ENCODE measurements at regions not wholly inside any gene's neighbourhood (a gene's known extent, or its start where the extent isn't known, plus 50 kb on each side); places are given as distances from the start of the nearest gene placed in this dataset.

- no peak overlapping the region for H3K4me3 ChIP-seq (ENCODE audit: low read length, poor library complexity, severe bottlenecking)
- no peaks in the 10 kb centered on the region for H3K27me3 ChIP-seq (ENCODE audit: insufficient read depth, low read length, poor library complexity, severe bottlenecking)
- H3K9me2 ChIP-seq (replicated peaks; ENCODE audit: low read depth, low read length): no peaks in the 10 kb centered on the region
- no peak overlapping the region for H3K9ac ChIP-seq (ENCODE audit: low read depth, low read length, poor library complexity, severe bottlenecking)
- no peaks in the 10 kb centered on the region for H3K36me3 ChIP-seq (ENCODE audit: insufficient read depth, low read length)
- no peaks in the 10 kb centered on the region for H3K4me1 ChIP-seq (ENCODE audit: insufficient read depth, low read length, poor library complexity, severe bottlenecking)
- H2AFZ ChIP-seq (ENCODE audit: low read length): no peak overlapping the region
- H3K79me2 ChIP-seq (ENCODE audit: insufficient read depth, low read length): no peaks in the 10 kb centered on the region
- no peaks in the 10 kb centered on the region for H3K9me3 ChIP-seq (ENCODE audit: insufficient read depth, low read depth, low read length)
- TF ChIP-seq EZH2phosphoT487 (IDR thresholded peaks at IDR 0.05; ENCODE audit: borderline replicate concordance): no peak
- TF ChIP-seq, protein P1, sequence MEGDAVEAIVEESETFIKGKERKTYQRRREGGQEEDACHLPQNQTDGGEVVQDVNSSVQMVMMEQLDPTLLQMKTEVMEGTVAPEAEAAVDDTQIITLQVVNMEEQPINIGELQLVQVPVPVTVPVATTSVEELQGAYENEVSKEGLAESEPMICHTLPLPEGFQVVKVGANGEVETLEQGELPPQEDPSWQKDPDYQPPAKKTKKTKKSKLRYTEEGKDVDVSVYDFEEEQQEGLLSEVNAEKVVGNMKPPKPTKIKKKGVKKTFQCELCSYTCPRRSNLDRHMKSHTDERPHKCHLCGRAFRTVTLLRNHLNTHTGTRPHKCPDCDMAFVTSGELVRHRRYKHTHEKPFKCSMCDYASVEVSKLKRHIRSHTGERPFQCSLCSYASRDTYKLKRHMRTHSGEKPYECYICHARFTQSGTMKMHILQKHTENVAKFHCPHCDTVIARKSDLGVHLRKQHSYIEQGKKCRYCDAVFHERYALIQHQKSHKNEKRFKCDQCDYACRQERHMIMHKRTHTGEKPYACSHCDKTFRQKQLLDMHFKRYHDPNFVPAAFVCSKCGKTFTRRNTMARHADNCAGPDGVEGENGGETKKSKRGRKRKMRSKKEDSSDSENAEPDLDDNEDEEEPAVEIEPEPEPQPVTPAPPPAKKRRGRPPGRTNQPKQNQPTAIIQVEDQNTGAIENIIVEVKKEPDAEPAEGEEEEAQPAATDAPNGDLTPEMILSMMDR (conservative IDR thresholded peaks at IDR 0.05; ENCODE audit: low read length): no peak
- H3K4me2 ChIP-seq (ENCODE audit: low read depth, low read length, poor library complexity, severe bottlenecking): no peak overlapping the region
- no peaks in the 10 kb centered on the region for H4K20me1 ChIP-seq (ENCODE audit: insufficient read depth, low read length, poor library complexity, severe bottlenecking)
- no peaks in the 10 kb centered on the region for H3F3A ChIP-seq (ENCODE audit: low read depth)
Observed at GRCh38 chr1:95854457-95854856, 620.4 kb downstream of the RWDD3 start.

DNA sequence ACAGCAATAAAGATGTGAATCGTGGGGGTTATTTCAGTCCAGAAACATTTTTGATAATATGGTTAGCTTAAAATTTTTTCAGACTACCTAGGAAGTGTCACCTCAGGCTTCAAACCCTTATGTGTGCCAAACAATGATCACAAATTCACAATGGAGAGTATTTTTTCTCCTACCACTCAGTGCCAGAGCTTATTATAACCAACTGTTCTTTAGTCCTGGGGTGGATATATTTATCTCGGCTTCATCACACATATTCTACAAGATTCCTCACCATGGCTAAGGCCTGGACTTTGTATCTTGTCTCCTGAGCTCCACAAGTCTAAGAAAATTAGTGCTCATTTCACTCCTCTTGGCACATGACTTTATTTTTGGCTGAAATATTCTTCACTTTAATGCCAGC is 629.1 kb downstream of the RWDD3 start:
- Histone ChIP-seq H3K4me1 (ENCODE audit: insufficient read depth, low read length, poor library complexity, severe bottlenecking) (no peaks in the 10 kb centered on the region), H3K9me3 (ENCODE audit: insufficient read depth, low read depth, low read length) (no peaks in the 10 kb centered on the region), H3K4me2 (ENCODE audit: low read depth, low read length, poor library complexity, severe bottlenecking) (no peak overlapping the region), H3K79me2 (ENCODE audit: insufficient read depth, low read length) (no peaks in the 10 kb centered on the region), H3K36me3 (ENCODE audit: insufficient read depth, low read length) (no peaks in the 10 kb centered on the region), H3K9ac (ENCODE audit: low read depth, low read length, poor library complexity, severe bottlenecking) (no peak overlapping the region), H3K9me2 (replicated peaks; ENCODE audit: low read depth, low read length) (no peaks in the 10 kb centered on the region), H4K20me1 (ENCODE audit: insufficient read depth, low read length, poor library complexity, severe bottlenecking) (no peaks in the 10 kb centered on the region), H3F3A (ENCODE audit: low read depth) (no peaks in the 10 kb centered on the region), H3K4me3 (ENCODE audit: low read length, poor library complexity, severe bottlenecking) (no peak overlapping the region), H3K27me3 (ENCODE audit: insufficient read depth, low read length, poor library complexity, severe bottlenecking) (no peaks in the 10 kb centered on the region), H2AFZ (ENCODE audit: low read length) (no peak overlapping the region)
- no peak for TF ChIP-seq EZH2phosphoT487 (IDR thresholded peaks at IDR 0.05; ENCODE audit: borderline replicate concordance)
- TF ChIP-seq, protein P1 (conservative IDR thresholded peaks at IDR 0.05; ENCODE audit: low read length): no peak

GRCh38 chr1:95865769-95866168 is 631.8 kb downstream of the RWDD3 start:
- no peaks in the 10 kb centered on the region for H3F3A ChIP-seq (ENCODE audit: low read depth)
- no peak for TF ChIP-seq EZH2phosphoT487 (IDR thresholded peaks at IDR 0.05; ENCODE audit: borderline replicate concordance)
- TF ChIP-seq, protein P1 (conservative IDR thresholded peaks at IDR 0.05; ENCODE audit: low read length): no peak
- no peak overlapping the region for H2AFZ ChIP-seq (ENCODE audit: low read length)
- no peaks in the 10 kb centered on the region for H3K27me3 ChIP-seq (ENCODE audit: insufficient read depth, low read length, poor library complexity, severe bottlenecking)
- no peak overlapping the region for H3K4me2 ChIP-seq (ENCODE audit: low read depth, low read length, poor library complexity, severe bottlenecking)
- H3K9me3 ChIP-seq (ENCODE audit: insufficient read depth, low read depth, low read length): no peaks in the 10 kb centered on the region
- H3K4me3 ChIP-seq (ENCODE audit: low read length, poor library complexity, severe bottlenecking): no peak overlapping the region
- H3K9me2 ChIP-seq (replicated peaks; ENCODE audit: low read depth, low read length): no peaks in the 10 kb centered on the region
- no peak overlapping the region for H3K9ac ChIP-seq (ENCODE audit: low read depth, low read length, poor library complexity, severe bottlenecking)
- no peaks in the 10 kb centered on the region for H3K36me3 ChIP-seq (ENCODE audit: insufficient read depth, low read length)
- H3K4me1 ChIP-seq (ENCODE audit: insufficient read depth, low read length, poor library complexity, severe bottlenecking): no peaks in the 10 kb centered on the region
- no peaks in the 10 kb centered on the region for H4K20me1 ChIP-seq (ENCODE audit: insufficient read depth, low read length, poor library complexity, severe bottlenecking)
- H3K79me2 ChIP-seq (ENCODE audit: insufficient read depth, low read length): no peaks in the 10 kb centered on the region
